Psoas muscle (tissue), 7 donors: ENCODE measurements at regions not wholly inside any gene's neighbourhood (a gene's known extent, or its start where the extent isn't known, plus 50 kb on each side); places are given as distances from the start of the nearest gene placed in this dataset.

ENCODE experiments used
- ATAC-seq, 4 donors: fragments of 200-7000 bp; cut with Tn5 transposase; one replicate each; pipeline ENCODE4 v1.9.1; 2020; ENCODE audit warnings: moderate library complexity in 3 of 4, mild to moderate bottlenecking in 2 of 4
- DNase-seq, 2 donors: peaks; one replicate each; pipeline ENCODE4 v3.0.0-alpha.2; 2020
- H3K27ac ChIP-seq: fragments of 200-600 bp; one replicate; pipeline ENCODE4 v1.8.0; 2022
- H3K27me3 ChIP-seq, 3 donors: fragments of 200-600 bp in 1 of 3; one replicate each; pipeline versions ENCODE4 v1.6.1 to v1.8.0; 2013 to 2022; ENCODE audit warnings: low read length in 2 of 3, mild to moderate bottlenecking in 2 of 3, moderate library complexity in 1 of 3; ENCODE audit not compliant: insufficient read depth in 3 of 3
- H3K36me3 ChIP-seq, 2 donors: fragments of 200-600 bp in 1 of 2; one replicate each; pipeline versions ENCODE4 v1.6.1 to v1.8.0; 2013 to 2022; ENCODE audit warnings: low read depth in 1 of 2, mild to moderate bottlenecking in 1 of 2, moderate library complexity in 1 of 2; ENCODE audit not compliant: insufficient read depth in 1 of 2
- H3K4me1 ChIP-seq: fragments of 200-600 bp; one replicate; pipeline ENCODE4 v1.8.0; 2022
- H3K4me3 ChIP-seq: fragments of 200-600 bp; one replicate; pipeline ENCODE4 v1.8.0; 2022; ENCODE audit warnings: mild to moderate bottlenecking
- H3K9me3 ChIP-seq: fragments of 200-600 bp; one replicate; pipeline ENCODE4 v1.8.0; 2022
- CTCF ChIP-seq: fragments of 200-600 bp; IDR thresholded peaks from one replicate; pipeline ENCODE4 v1.8.0; 2022; ENCODE audit warnings: antibody characterized with exemption
- WGBS, 3 donors: extraction: QIAGEN DNeasy Blood & Tissue Kit; methylation state at CpG; one replicate each; pipeline versions ENCODE4 v1.1.6 to v1.1.7; 2013; 5-methylcytosine and 5-hydroxymethylcytosine counted together
- intact Hi-C, 2 donors: fragments of 100-400 bp; cut with DNase I; formaldehyde crosslinking; loops; one replicate each; pipeline versions ENCODE4 v1.11.0 to v1.14.2; 2022
- donor health status: healthy with polysubstance abuse.
- donor health status: DM: no; HTN: no; CAD: no; lungs with moderate emphysema.
- donor health status: Bipolar disorder and iron deficiency.
- donor health status: healthy.
- donor health status: DM: yes; HTN: yes; CAD: no.
- donor health status: DM: no; HTN: no; CAD: no.
- donor health status: DM: yes; HTN: yes; CAD: no.

- no peak overlapping the region for H3K4me3 ChIP-seq
- no peaks in the 10 kb centered on the region for H3K4me1 ChIP-seq
- DNase-seq (no peak), ATAC-seq (no peak)
- no peaks in the 10 kb centered on the region for H3K9me3 ChIP-seq
- TF ChIP-seq CTCF = no peak
- intact Hi-C loops = no loop called here
- H3K36me3 ChIP-seq = no peaks in the 10 kb centered on the region
- H3K27me3 ChIP-seq = peaks cover 0 to 30% (median 0%) of the 10 kb centered on the region in 3 donors
- H3K27ac ChIP-seq = no peak overlapping the region
- 83 to 98% (median 97%) methylated on average over 4 of the region's 4 CpGs for WGBS, 3 donors
Measured at GRCh38 chrX:39631276-39632229, 466.2 kb downstream of the BCOR start.

GRCh38 chrX:39633293-39633692 lies 464.5 kb downstream of the BCOR start:
- Histone ChIP-seq H3K4me1 (no peaks in the 10 kb centered on the region), H3K27me3 (peaks cover 0 to 22% (median 0%) of the 10 kb centered on the region in 3 donors), H3K4me3 (no peak overlapping the region), H3K36me3 (no peaks in the 10 kb centered on the region), H3K27ac (no peak overlapping the region), H3K9me3 (no peaks in the 10 kb centered on the region)
- WGBS, 3 donors = 52 to 83% (median 71%) methylated on average over 2 of the region's 2 CpGs
- DNase-seq = no peak
- intact Hi-C loops = no loop called here
- TF ChIP-seq CTCF = no peak
- ATAC-seq = no peak

- Histone ChIP-seq H3K9me3 (no peaks in the 10 kb centered on the region), H3K4me1 (no peaks in the 10 kb centered on the region), H3K4me3 (no peak overlapping the region), H3K36me3 (no peaks in the 10 kb centered on the region), H3K27me3 (peaks cover 0 to 14% (median 0%) of the 10 kb centered on the region in 3 donors), H3K27ac (no peak overlapping the region)
- intact Hi-C loops = no loop called here
- ATAC-seq (no peak), DNase-seq (no peak)
- no peak for TF ChIP-seq CTCF
- 68 to 92% (median 76%) methylated on average over 3 of the region's 3 CpGs for WGBS, 3 donors
Measured at GRCh38 chrX:39636481-39636880, 461.3 kb downstream of the BCOR start.

- intact Hi-C loops = no loop called here
- Histone ChIP-seq H3K36me3 (no peaks in the 10 kb centered on the region), H3K27me3 (peaks cover 0 to 12% (median 0%) of the 10 kb centered on the region in 3 donors), H3K4me3 (no peak overlapping the region), H3K4me1 (no peaks in the 10 kb centered on the region), H3K9me3 (no peaks in the 10 kb centered on the region), H3K27ac (no peak overlapping the region)
- TF ChIP-seq CTCF = no peak
- ATAC-seq (no peak), DNase-seq (no peak)
- 65 to 89% (median 68%) methylated on average over 2 of the region's 2 CpGs for WGBS, 3 donors
Measured at GRCh38 chrX:39638526-39638925, 459.2 kb downstream of the BCOR start.
